Esophagus muscularis mucosa (tissue), 4 donors: ENCODE measurements at regions not wholly inside any gene's neighbourhood (a gene's known extent, or its start where the extent isn't known, plus 50 kb on each side); places are given as distances from the start of the nearest gene placed in this dataset.

Source experiments
- EP300 ChIP-seq: sonication (generic); formaldehyde crosslinking; IDR thresholded peaks from one replicate; pipeline ENCODE4 v1.6.1; 2017; ENCODE audit warnings: antibody characterized with exemption
- POLR2A ChIP-seq: fragments of 450-650 bp; IDR thresholded peaks from one replicate; pipeline ENCODE4 v1.6.1; 2017; ENCODE audit warnings: antibody characterized with exemption, moderate library complexity, mild to moderate bottlenecking, low read depth
- POLR2AphosphoS5 ChIP-seq, 2 donors: sonication (generic); formaldehyde crosslinking; IDR thresholded peaks; one replicate each; pipeline ENCODE4 v1.6.1; 2017; ENCODE audit warnings: antibody characterized with exemption in 2 of 2
- TF ChIP-seq, protein P1 (sequence below), 3 experiments: fragments of 200-600 bp in 2 of 3; fragments of 450-650 bp in 1 of 3; sonication (generic) in 2 of 3; IDR thresholded peaks; one replicate each; pipeline ENCODE4 v1.5.1; 2017 to 2019; ENCODE audit warnings: antibody characterized with exemption in 3 of 3, mild to moderate bottlenecking in 2 of 3, moderate library complexity in 1 of 3

DNA sequence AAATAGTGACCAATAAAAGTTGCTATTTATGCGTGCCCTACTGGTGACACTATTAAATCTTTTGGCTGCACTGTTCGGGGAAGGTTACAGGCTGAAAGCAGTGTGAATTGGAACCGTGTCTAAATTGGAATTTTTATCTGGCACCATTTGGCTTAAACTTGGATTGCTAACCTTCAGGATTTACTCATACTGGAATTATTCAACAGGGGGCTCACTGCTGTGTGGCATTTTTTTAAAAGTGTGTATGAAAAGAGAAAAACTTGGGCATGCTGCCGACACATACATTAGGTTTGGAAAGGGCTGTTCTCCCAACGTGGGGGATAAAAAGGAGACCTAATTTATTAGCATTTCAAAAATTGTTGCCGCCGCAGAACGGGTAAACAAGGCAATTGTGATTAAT is 537.9 kb upstream of the MGMT start:
- TF ChIP-seq, protein P1, sequence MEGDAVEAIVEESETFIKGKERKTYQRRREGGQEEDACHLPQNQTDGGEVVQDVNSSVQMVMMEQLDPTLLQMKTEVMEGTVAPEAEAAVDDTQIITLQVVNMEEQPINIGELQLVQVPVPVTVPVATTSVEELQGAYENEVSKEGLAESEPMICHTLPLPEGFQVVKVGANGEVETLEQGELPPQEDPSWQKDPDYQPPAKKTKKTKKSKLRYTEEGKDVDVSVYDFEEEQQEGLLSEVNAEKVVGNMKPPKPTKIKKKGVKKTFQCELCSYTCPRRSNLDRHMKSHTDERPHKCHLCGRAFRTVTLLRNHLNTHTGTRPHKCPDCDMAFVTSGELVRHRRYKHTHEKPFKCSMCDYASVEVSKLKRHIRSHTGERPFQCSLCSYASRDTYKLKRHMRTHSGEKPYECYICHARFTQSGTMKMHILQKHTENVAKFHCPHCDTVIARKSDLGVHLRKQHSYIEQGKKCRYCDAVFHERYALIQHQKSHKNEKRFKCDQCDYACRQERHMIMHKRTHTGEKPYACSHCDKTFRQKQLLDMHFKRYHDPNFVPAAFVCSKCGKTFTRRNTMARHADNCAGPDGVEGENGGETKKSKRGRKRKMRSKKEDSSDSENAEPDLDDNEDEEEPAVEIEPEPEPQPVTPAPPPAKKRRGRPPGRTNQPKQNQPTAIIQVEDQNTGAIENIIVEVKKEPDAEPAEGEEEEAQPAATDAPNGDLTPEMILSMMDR (IDR thresholded peaks at IDR 0.05): no peak
- TF ChIP-seq POLR2A (no peak), EP300 (no peak), POLR2AphosphoS5 (IDR thresholded peaks at IDR 0.05) (no peak)
